ENCODE measurements at regions not wholly inside any gene's neighbourhood (a gene's known extent, or its start where the extent isn't known, plus 50 kb on each side); places are given as distances from the start of the nearest gene placed in this dataset.

DNA sequence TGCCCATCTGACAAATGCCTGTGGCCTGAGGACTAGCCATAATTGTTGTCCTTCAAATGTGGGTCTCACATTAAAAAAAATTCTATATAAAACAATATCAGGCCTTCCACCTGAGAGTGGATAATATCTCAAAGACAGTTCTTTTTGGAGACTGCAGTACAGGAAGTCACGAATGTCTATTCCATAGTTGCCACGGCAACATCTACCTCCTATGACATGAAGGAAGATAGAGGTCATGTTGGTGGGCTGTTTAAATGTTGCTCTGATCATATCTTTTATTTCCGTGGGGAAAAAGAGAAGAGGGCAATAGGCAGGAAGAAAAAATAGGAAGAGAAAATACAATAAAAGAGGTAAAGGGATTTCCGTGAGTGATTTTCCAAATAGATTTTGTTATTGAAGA, 151.8 kb downstream of the ARL6IP6 start:
- no peak for DNase-seq (ENCODE audit: low read depth)

DNA sequence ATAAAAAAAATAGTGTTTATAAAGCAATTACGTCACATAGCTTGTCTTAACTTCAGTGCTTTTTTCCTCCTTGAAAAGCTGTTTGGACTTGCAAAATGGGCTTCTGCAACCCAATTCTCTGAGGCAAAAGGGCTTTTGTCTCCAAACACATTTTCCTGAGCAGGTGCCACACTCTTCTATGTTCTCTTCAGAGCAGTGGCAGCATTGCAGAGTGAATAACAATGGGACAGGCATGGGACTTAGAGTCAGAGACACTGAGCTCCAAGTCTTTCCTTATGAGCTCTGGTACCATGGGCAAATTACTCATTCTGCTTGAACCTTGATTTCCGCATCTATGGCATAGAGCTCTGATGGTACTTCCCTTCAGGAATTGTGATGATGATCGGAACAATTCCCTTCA, 149.0 kb downstream of the ARL6IP6 start:
- no peak for DNase-seq (ENCODE audit: low read depth)

DNA sequence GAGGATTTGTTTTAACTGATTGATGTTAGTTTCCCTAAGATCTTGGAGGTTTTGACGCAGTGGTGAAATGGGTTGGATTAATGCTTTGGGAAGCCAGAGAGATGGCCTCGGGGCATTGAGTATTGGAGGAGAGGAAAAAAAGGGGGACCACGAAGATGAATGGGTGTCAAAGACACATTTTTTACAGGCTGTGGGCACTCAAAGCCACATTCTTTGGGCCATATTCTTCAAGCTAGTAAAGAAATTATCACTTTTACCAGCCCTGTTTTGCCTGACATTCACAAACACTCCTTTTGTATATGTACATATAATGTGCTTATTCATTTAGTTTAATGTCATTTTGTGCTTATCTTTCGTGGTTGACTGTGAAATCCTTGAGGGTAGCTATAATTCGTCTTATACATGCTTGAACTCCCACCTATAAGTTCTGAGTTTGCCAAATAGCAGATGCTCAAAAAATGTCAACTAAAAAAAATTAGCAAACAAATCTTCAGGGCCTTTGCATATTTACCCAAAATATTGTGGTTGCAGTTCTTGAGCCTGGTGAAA, 146.3 kb downstream of the ARL6IP6 start:
- no peak for DNase-seq (ENCODE audit: low read depth)

DNA sequence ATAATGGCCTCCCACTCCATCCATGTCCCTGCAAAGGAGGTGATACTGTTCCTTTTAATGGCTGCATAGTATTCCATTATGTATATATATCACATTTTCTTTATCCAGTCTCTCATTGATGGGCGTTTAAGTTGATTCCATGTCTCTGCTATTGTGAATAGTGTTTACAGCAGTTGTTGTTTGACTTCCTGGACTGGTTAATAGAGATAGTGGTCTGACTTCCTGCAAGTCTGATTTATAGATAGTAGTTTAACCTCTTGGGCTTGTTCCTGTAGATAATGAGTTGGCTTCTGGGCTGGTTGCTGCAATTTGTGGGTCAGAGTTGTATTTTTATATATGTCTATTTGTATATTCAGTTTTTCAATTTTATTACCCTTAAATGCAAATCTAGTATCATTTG, 145.4 kb downstream of the ARL6IP6 start:
- no peak for DNase-seq (ENCODE audit: low read depth)

DNA sequence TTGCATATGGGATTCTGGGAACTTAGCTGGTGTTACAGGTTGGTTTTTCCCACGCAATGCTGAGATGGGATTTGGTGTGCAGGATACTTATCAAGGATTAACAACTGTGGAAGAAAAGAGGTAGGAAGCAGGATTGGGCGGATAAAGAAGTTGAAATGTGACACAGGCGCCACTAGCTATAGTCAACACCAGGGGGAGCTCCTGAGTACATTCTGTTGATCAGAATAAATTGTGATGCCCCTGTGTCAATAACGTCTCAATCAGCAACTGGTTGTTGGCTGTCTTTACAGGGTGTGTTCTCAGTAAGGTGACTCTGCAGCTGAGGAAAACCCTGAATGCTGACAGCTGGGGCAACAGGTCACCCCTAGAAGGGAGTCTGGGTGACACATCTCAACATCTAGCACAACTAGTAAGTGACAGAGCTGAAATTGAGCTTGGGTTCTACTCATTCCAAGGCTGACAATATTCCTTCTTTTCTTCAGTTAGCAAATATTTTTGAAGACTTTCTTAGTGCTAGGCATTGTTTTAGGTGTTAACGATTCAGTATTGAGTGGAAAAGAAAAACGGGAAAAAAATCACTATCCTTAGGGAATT, 143.0 kb downstream of the ARL6IP6 start:
- no peak for DNase-seq (ENCODE audit: low read depth)

DNA sequence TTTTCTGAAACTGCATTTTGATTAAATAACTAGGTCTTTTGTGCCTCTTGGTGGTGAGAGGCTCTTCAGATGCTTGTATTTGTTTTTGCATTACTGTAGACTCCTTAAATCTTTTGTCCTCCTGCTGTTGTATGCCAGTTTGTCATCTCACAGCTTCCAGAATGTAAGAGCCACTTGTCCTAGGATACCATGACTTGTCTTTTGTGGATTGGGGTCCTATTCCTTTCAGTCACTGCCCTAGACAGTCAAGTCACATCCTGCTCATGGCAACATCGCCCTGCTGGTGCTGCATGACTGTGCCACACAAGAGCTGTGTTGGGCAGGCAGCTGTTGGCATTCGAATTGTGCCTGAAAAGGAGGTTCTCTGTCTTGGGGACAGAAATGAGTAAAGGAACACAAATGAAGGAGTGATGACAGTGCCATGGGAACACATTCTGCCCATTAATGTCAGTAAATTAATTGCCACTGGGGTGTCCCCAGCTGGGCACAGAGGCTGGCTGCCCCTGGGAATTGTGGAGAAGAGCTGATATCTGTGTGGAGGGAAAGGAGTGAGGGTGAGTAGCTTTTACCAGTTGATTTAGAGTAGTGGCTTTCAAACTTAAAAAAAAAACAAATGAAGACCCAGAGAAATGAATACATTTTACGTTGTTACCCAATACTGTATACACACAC, 140.3 kb downstream of the ARL6IP6 start:
- no peak for DNase-seq (ENCODE audit: low read depth)

DNA sequence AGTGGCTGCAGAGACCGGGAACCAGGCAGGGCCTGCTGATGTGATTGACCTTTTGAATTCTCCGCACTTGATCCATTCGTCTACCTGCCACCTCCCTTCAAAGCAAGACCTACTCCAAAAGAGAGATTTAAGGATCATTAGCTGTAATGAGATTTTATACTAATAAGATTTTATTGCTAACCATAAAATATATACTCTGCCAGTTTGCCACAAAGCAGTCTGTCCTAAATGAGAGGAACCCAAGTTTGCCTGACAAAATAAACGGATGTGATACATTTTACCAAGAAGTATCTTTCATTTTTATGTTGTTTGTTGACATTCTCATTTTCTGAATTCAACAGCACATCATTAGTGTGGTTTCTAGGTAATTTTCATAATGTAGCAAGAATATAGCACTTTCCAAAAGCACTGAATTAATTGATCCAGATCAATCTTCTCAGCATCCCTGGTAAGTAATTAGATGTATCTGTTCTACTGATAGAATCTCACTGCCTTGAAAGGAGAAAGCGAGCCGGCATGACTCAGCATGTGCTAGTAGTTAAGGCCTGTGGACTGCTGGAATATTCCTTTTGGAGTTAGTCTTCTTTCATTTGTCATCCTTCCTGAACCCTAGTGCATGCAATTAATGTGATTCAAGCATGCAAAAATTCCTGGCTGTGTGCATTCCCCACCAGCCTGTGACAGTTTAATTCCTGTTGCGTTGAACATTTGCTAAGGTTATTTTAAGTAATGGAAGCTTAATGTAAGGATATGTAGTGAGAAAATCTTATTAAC, 128.5 kb downstream of the ARL6IP6 start:
- peak; percentile 35 for DNase-seq (ENCODE audit: low read depth)

DNA sequence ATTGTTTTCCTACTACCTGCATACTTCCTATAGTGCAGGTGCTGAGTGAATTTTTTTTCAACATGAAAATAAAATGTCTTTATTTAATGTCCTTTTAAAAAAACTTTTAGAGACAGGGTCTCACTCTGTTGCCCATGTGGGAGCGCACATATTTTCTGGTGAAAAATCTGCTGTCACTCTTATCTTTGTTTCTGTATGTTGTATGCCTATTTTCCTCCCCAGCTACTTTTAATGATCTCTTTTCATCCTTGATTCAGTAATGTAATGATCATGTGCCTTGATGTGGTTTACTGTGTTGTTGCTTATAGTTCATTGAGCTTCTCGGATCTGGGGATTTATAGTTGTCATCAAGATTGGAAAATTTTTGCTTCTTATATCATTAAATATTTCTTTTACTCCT, 117.3 kb downstream of the ARL6IP6 start:
- no peak for DNase-seq (ENCODE audit: low read depth)

DNA sequence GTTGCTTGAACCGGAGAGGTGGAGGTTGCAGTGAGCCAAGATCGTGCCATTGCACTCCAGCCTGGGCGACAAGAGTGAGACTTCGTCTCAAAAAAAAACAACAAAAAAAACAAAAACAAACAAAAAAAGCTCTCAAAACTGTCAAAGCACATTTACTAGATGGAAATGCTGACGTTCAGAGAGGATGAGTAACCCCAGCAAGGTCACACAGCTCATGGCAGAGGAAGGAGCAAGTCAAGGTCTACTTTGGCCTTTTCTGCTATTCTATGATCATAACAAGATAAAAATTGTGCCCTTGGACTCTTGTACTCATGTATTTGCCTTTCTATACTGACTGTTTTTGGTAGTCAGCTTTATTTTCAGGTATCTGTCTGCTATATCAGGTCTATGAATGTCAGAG, 109.5 kb downstream of the ARL6IP6 start:
- no peak for DNase-seq (ENCODE audit: low read depth)

DNA sequence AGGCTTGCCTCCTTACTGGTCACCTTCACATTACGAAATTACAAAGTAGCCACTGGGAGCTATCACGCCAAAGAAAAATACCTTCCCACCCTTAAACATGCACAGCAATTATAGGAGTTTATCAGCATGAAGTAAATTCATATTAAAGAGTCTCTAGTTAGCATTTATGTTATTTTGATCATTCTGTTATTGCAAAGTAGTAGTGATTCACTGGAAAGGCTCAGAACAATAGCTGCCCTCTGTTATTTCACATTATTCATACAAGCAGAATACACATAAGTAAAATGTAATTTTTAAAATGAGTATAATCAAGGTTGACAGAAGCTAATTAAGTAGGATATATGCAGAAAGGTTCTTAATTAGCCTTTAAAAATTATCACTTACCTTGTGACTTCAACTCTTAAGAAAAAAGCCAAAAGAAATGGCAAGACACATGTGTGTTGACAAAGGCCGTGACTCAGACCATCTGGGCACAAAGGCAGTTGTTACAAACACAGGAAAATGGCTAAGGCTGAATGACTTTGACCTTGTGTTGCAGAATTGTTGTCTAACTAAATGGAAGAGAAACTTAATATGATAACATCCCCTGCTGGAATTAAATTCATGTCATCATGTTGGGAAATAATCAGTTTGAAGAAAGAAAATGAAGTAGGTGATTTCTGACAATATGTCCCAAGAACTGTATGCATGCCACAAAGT, 108.3 kb downstream of the ARL6IP6 start:
- DNase-seq (ENCODE audit: low read depth), result no peak

DNA sequence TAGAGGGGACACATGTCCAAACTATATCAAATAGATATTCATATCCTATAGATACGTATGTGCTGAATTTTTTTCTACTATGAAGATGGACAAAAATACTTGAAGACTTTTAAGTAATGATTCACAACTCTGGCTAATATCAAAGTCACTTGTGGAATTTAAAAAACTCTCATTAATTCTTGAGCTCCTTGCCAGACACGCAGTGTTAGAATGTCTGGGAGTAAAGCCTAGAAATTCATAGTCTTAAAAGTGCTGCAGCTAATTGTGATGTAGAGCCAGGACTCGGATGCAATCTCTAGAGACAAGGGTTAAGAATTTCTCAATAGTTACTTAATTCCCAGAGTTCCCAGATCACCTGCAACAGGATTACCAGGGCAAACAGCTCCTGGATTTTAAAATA, 107.4 kb downstream of the ARL6IP6 start:
- peak; percentile 24 for DNase-seq (ENCODE audit: low read depth)

DNA sequence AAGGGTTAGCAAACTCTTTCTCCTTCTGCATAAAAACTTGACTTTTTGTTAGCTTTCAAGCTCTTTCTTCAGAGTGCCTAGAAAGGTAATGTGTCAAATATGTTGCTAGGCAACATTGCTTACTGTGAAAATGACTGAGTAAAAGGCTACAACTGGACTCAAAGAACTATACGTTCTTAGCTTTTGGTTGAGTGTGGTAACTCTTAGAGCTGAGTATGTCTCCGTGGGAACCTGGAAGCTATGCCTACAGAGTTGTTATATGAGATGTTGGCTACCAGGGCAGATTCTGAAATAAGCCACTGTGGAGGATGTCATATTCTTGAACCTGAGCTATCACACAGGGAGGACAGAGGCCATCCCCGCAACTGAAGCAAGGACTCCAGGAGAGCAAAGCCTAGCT, 105.5 kb downstream of the ARL6IP6 start:
- no peak for DNase-seq (ENCODE audit: low read depth)

DNA sequence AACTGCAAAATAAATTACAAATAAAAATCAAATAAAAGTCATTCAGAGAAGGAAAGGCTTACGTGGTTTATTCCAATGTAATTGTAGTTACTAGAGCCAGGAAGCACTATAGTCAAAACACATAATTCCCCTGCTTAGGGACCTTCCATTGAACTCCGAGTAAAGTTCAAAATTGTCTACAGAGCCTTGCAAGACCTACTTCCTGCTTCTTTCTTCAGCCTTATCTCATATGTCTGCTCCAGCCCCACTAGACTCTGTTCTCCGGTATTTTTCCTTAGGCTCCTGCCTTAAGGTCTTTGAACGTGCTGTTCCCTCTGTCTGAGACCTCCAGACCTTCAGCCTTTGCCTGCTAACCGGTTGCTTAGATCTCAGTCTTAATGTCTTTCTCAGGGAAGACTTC, 104.3 kb downstream of the ARL6IP6 start:
- no peak for DNase-seq (ENCODE audit: low read depth)

DNA sequence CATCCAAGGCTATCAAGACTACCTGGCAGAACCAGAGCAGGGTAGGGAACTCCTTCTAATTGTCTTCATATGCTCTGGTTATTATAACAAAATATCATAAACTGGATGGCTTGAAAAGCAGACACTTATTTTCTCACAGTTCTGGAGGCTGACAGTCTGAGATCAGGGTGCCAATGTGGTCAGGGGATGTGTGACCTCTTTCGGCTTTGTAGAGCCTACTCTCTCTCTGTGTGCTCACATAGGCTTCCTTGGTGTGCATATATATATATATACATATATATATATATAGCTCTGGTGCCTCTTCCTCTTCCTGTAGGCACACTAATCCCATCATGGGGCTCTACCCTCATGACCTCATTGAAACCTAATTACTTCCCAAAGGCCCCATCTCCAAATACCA, 101.6 kb downstream of the ARL6IP6 start:
- no peak for DNase-seq (ENCODE audit: low read depth)

DNA sequence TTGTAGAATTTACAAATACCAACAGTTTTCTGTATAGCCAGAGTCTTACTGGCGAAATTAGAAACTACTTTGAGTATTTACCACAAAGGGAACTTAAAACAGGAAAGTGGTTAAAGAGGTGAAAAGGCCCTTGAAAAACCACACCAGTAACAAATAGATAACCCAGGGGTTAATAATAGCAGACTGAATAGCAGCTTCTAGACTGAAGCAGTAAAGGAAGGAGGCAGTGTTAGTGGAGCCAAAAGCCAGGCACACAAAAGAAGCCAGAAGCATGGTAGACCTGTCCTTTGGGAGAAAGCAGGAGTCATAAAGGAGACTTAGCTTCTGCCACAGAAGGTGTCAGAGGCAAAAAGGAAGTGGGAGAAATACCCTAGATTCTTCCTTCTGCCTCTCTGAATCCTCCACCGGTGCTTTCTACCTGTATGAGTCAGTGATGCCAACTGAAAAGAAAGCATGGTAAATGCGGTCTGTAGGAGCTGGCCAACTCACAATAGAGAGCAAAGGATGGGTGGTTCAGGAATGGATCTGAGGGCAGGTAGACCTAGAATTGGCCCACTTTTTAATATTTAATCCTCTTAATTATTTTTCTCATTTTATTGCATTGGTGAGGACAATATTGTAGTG, 97.3 kb downstream of the ARL6IP6 start:
- no peak for DNase-seq (ENCODE audit: low read depth)

DNA sequence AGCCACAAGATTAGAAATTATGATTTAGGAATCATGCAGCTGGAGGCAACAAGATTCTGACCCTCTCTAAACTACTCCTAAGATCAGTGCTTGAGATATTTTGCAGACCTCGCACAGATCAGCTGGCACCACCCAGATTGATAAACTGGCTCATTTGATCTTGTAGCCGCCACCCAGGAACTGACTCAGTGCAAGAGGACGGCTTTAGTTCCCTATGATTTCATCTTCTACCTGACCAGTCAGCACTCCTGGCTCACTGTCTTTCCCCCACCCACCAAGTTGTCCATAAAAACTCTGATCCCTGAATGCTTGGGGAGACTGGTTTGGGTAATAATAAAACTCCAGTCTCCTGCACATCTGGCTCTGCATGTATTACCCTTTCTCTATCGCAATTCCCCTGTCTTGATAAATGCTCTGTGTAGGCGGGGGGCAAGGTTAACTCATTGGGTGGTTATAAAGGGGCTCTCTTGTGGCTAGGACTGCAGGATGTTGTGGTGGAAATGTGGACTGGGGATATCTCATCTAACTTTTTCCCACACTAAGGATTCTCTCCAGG, 96.1 kb downstream of the ARL6IP6 start:
- DNase-seq (ENCODE audit: low read depth), result no peak

DNA sequence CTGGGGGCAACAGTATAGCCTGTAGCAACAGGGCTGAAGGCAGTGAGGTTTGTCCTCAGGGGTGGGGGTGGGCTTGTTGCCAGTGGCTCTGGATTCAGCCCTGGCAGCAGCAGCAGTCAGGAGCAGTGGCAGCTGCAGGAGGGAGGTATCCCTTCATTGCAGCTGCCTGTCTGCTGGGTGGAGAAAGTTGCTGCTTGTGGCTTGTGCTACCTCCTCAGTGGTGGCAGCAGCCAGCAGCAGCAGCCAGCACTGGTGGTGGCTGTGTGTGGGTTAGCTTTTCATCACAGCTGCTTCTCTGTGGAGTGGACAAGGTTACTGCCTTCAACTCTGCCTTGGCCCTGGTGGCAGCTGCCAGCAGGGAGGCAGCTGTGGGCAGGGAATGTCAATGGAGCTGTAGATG, 94.9 kb downstream of the ARL6IP6 start:
- no peak for DNase-seq (ENCODE audit: low read depth)
